ENCODE measurements at regions not wholly inside any gene's neighbourhood (a gene's known extent, or its start where the extent isn't known, plus 50 kb on each side); places are given as distances from the start of the nearest gene placed in this dataset.
A peak's percentile ranks its signal among the peaks of the same experiment; 100 is the strongest.

DNA sequence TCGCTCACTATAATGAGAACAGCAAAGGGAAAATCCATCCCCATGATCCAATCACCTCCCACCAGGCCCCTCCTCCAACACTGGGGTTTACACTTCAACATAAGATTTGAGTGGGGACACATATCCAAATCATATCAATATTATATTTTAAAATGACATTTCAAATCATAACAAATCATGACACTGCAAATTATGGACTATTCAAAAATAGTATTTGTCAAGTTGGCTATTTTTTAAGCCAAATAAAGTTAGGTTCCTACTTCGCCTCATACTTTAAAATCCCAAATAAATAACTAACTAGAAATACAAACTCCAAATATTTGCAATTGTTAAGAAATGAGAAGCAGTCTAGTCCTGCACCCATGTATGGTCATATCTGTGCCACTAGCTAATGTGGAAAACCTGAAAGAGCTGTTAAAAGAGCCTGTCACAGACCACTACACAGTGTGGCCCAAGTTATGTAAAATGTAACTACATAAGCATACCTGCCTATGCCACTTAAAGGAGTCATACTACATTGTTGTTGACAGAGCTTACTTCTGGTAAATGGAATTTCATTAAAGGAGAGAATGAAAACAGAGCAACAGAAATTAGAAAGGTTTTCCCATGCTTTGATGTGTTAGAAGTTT lies 334.7 kb upstream of the GULP1 start:
- H3K4me3 Mint-ChIP-seq, result no peak overlapping the region
- DNase-seq, result no peak
- no peaks in the 10 kb centered on the region for H3K36me3 Mint-ChIP-seq
- H3K27me3 Mint-ChIP-seq (ENCODE audit: low read depth in 3 of 3), result peaks cover 0 to 2% (median 2%) of the 10 kb centered on the region in 3 donors
- H3K4me1 Mint-ChIP-seq, result no peaks in the 10 kb centered on the region
- H3K27ac Mint-ChIP-seq, result no peak overlapping the region
- H3K9me3 Mint-ChIP-seq, result peaks cover 6 to 29% (median 14%) of the 10 kb centered on the region in 6 donors

DNA sequence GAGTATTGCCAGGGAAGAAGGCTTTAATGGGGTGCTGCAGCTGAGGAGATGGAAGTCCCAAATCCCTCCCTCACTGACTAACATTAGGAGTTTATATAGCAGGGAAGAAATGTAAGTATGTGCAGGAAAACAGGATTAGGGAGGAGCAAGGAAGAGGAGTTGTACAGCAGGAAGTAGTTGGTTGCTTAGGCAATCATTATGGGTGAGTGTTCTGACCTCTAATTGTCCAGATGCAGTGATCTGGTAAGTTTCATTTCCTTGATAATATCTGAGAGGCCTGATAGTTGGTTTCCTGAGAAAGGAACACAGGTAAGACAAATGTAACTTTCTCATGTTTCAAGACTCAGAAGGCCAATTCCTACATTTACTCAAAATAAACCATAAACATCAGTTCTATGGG lies 331.9 kb upstream of the GULP1 start:
- Mint-ChIP-seq H3K27ac (no peak overlapping the region), H3K4me1 (no peaks in the 10 kb centered on the region), H3K27me3 (ENCODE audit: low read depth in 3 of 3) (peaks cover 0 to 2% (median 0%) of the 10 kb centered on the region in 3 donors), H3K9me3 (peaks cover 2 to 22% (median 6%) of the 10 kb centered on the region in 6 donors), H3K36me3 (no peaks in the 10 kb centered on the region), H3K4me3 (no peak overlapping the region)
- DNase-seq, result no peak

DNA sequence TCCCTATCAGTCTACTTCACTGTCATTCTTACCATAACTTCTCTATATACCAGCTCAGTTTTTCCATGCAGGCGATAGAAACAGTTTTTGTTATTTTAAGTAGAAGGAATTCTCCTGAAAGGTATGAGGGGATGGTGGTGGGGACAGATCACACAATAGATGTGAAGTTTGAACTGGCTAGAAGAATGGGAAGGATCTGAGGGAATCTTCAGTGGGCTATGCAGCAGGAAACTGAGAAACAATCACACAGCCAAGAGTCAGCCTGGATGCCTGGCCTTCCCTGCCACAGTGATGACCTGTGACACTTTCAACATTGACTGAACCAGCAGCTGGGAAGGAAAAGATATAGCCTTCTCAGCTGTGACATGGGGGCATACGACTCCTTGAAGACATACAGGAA lies 329.1 kb upstream of the GULP1 start:
- no peaks in the 10 kb centered on the region for H3K4me1 Mint-ChIP-seq
- H3K4me3 Mint-ChIP-seq, result no peak overlapping the region
- no peak overlapping the region for H3K27ac Mint-ChIP-seq
- DNase-seq, result no peak
- no peaks in the 10 kb centered on the region for H3K27me3 Mint-ChIP-seq (ENCODE audit: low read depth in 3 of 3)
- no peaks in the 10 kb centered on the region for H3K36me3 Mint-ChIP-seq
- peaks cover 4 to 13% (median 6%) of the 10 kb centered on the region in 6 donors for H3K9me3 Mint-ChIP-seq

DNA sequence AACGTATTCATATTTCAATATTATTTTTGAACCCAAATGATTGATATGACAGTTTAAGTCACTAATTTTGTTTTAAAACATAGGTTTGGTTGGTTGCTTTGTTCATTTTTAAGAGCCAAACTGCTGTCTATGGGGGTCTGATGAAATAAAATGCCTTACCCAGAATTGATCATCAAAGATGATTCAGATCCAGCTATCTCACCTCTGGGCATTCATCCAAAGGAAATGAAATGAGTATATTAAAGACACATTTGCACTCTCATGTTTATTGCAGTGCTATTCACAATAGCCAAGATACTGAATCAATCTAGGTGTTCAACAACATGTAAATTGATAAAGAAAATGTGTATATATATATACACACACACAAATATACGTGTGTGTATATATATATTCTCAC lies 326.9 kb upstream of the GULP1 start:
- no peaks in the 10 kb centered on the region for H3K4me1 Mint-ChIP-seq
- no peaks in the 10 kb centered on the region for H3K36me3 Mint-ChIP-seq
- no peak overlapping the region for H3K27ac Mint-ChIP-seq
- H3K4me3 Mint-ChIP-seq, result no peak overlapping the region
- peaks cover 4 to 16% (median 6%) of the 10 kb centered on the region in 6 donors for H3K9me3 Mint-ChIP-seq
- H3K27me3 Mint-ChIP-seq (ENCODE audit: low read depth in 3 of 3), result peaks cover 0 to 3% (median 0%) of the 10 kb centered on the region in 3 donors
- DNase-seq, result no peak

DNA sequence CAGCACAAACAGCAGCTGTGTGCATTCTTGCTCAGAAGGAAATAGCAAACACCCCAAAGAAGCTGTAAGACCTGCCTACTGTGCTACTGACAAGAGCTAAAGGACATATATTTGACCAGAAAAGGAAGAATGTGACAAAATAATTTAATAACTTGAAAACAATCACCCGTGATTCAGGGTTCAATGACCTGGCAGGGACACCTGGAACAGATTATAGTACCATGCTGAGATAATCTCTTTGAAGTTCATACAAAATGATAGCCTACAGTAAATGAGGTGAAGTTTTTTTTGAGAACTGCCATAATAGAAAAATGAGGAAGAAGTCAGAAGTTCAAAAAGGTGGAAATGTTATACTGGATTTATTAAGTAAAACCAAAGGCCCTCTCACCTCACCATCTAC lies 324.8 kb upstream of the GULP1 start:
- no peaks in the 10 kb centered on the region for H3K36me3 Mint-ChIP-seq
- peaks cover 0 to 3% (median 0%) of the 10 kb centered on the region in 3 donors for H3K27me3 Mint-ChIP-seq (ENCODE audit: low read depth in 3 of 3)
- H3K27ac Mint-ChIP-seq, result no peak overlapping the region
- peaks cover 4 to 16% (median 9%) of the 10 kb centered on the region in 6 donors for H3K9me3 Mint-ChIP-seq
- no peak for DNase-seq
- no peak overlapping the region for H3K4me3 Mint-ChIP-seq
- H3K4me1 Mint-ChIP-seq, result no peaks in the 10 kb centered on the region

GRCh38 chr2:187971893-187972292 lies 319.8 kb upstream of the GULP1 start:
- H3K9me3 Mint-ChIP-seq, result peaks cover 0 to 15% (median 9%) of the 10 kb centered on the region in 6 donors
- H3K36me3 Mint-ChIP-seq, result no peaks in the 10 kb centered on the region
- DNase-seq, result no peak
- peaks cover 0 to 3% (median 0%) of the 10 kb centered on the region in 3 donors for H3K27me3 Mint-ChIP-seq (ENCODE audit: low read depth in 3 of 3)
- no peak overlapping the region for H3K27ac Mint-ChIP-seq
- H3K4me3 Mint-ChIP-seq, result no peak overlapping the region
- H3K4me1 Mint-ChIP-seq, result no peaks in the 10 kb centered on the region

GRCh38 chr2:187976259-187976985 lies 315.3 kb upstream of the GULP1 start:
- no peak for DNase-seq
- Mint-ChIP-seq H3K27ac (no peak overlapping the region), H3K36me3 (no peaks in the 10 kb centered on the region), H3K4me3 (no peak overlapping the region), H3K9me3 (peaks cover 0 to 9% (median 2%) of the 10 kb centered on the region in 6 donors), H3K4me1 (no peaks in the 10 kb centered on the region), H3K27me3 (ENCODE audit: low read depth in 3 of 3) (no peaks in the 10 kb centered on the region)

GRCh38 chr2:187976986-187977333 lies 314.7 kb upstream of the GULP1 start:
- H3K4me3 Mint-ChIP-seq, result no peak overlapping the region
- no peaks in the 10 kb centered on the region for H3K36me3 Mint-ChIP-seq
- H3K9me3 Mint-ChIP-seq, result peaks cover 0 to 7% (median 2%) of the 10 kb centered on the region in 6 donors
- H3K27ac Mint-ChIP-seq, result no peak overlapping the region
- H3K27me3 Mint-ChIP-seq (ENCODE audit: low read depth in 3 of 3), result no peaks in the 10 kb centered on the region
- DNase-seq, result no peak
- no peaks in the 10 kb centered on the region for H3K4me1 Mint-ChIP-seq

DNA sequence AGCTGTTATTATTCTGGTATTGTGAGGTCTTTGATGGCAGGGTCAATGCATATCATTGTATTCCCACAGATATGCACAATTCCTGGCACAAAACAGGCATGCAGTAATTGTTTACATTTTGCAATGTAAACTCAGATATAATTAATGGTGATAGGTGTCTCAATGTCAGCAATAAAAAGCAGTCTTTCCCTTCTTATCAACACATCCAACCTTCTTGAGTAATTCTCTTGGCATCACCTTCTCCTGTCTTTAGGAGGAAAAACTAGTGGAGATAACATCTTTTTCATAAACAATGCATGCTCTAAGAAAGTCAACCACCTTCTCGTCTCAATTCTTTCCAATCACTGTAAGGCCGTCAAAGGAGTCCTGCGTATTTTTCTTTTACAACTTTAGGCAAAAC lies 313.3 kb upstream of the GULP1 start:
- Mint-ChIP-seq H3K4me3 (no peak overlapping the region), H3K27ac (no peak overlapping the region), H3K9me3 (peaks cover 0 to 7% (median 2%) of the 10 kb centered on the region in 6 donors), H3K4me1 (no peaks in the 10 kb centered on the region), H3K36me3 (no peaks in the 10 kb centered on the region), H3K27me3 (ENCODE audit: low read depth in 3 of 3) (no peaks in the 10 kb centered on the region)
- no peak for DNase-seq

DNA sequence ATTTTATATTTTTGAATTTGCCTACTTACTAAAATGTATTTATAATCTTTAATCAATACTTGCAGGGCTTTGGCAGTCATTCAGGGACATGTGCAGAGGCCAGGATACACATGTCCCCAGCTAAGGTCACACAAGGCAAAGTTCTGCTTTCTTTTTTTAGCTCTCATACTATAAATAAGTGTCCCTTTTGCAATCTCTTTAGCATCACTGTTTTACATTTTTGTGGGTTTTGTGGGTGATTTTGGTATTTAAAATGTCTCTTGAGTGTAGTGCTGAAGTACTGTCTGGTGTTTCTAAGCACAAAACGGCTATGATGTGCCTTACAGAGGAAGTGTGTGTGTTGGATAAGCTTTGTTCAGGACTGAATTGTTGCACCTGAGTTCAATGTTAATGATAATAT lies 309.0 kb upstream of the GULP1 start:
- no peak overlapping the region for H3K27ac Mint-ChIP-seq
- peaks cover 0 to 5% (median under 1%) of the 10 kb centered on the region in 6 donors for H3K9me3 Mint-ChIP-seq
- no peak for DNase-seq
- H3K4me3 Mint-ChIP-seq, result no peak overlapping the region
- H3K27me3 Mint-ChIP-seq (ENCODE audit: low read depth in 3 of 3), result no peaks in the 10 kb centered on the region
- H3K4me1 Mint-ChIP-seq, result no peaks in the 10 kb centered on the region
- no peaks in the 10 kb centered on the region for H3K36me3 Mint-ChIP-seq

- Mint-ChIP-seq H3K4me1 (peaks cover 0 to 19% of the 10 kb centered on the region in 2 donors), H3K4me3 (no peak overlapping the region), H3K9me3 (peaks cover 0 to 5% (median 2%) of the 10 kb centered on the region in 6 donors), H3K27me3 (ENCODE audit: low read depth in 3 of 3) (no peaks in the 10 kb centered on the region), H3K27ac (no peak overlapping the region), H3K36me3 (no peaks in the 10 kb centered on the region)
- no peak for DNase-seq
Measured at GRCh38 chr2:187985195-187985594, 306.5 kb upstream of the GULP1 start.

GRCh38 chr2:187985923-187986322 lies 305.8 kb upstream of the GULP1 start:
- peaks cover 0 to 24% of the 10 kb centered on the region in 2 donors for H3K4me1 Mint-ChIP-seq
- no peak overlapping the region for H3K4me3 Mint-ChIP-seq
- no peak for DNase-seq
- no peak overlapping the region for H3K27ac Mint-ChIP-seq
- H3K36me3 Mint-ChIP-seq, result no peaks in the 10 kb centered on the region
- H3K27me3 Mint-ChIP-seq (ENCODE audit: low read depth in 3 of 3), result no peaks in the 10 kb centered on the region
- peaks cover 0 to 5% (median 2%) of the 10 kb centered on the region in 6 donors for H3K9me3 Mint-ChIP-seq

GRCh38 chr2:187986390-187987105 lies 305.1 kb upstream of the GULP1 start:
- H3K27ac Mint-ChIP-seq, result no peak overlapping the region
- H3K27me3 Mint-ChIP-seq (ENCODE audit: low read depth in 3 of 3), result no peaks in the 10 kb centered on the region

DNA sequence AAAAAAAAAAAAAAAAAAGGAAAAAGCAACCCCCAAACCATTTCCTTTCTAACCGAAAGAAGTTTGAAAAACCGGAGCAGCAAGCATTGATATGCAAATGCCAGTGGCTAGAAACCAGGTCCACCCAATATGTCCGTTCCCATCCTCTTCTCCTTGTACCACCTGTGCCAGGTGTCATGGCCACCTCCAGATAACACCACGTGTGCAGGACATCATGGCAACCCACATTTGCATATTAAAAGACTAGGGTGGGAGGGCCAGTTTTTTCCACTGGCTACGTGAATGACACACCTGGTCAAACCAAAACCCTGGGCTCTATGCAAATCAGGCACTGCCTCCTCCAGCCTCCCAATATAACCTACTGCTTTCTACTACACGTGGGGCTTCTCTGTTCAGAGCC lies 303.3 kb upstream of the GULP1 start:
- H3K4me1 Mint-ChIP-seq, result peaks cover 0 to 24% of the 10 kb centered on the region in 2 donors

More at GRCh38 chr2:187986390-187987105, 305.1 kb upstream of the GULP1 start:
- Mint-ChIP-seq H3K4me1 (peaks cover 0 to 24% of the 10 kb centered on the region in 2 donors), H3K36me3 (no peaks in the 10 kb centered on the region), H3K4me3 (no peak overlapping the region), H3K9me3 (peaks cover 0 to 6% (median 2%) of the 10 kb centered on the region in 6 donors)
- no peak for DNase-seq

More for the DNA sequence above, 303.3 kb upstream of the GULP1 start:
- Mint-ChIP-seq H3K27me3 (ENCODE audit: low read depth in 3 of 3) (no peaks in the 10 kb centered on the region), H3K4me3 (peak overlapping the region in 1 of 5 donors; percentile 26), H3K27ac (no peak overlapping the region), H3K9me3 (peaks cover 0 to 9% (median 3%) of the 10 kb centered on the region in 6 donors), H3K36me3 (no peaks in the 10 kb centered on the region)
- no peak for DNase-seq
